CD4-positive, alpha-beta T cell treated with Interleukin-21 for 1 hour (primary cell): ENCODE measurements at regions not wholly inside any gene's neighbourhood (a gene's known extent, or its start where the extent isn't known, plus 50 kb on each side); places are given as distances from the start of the nearest gene placed in this dataset.

Experiments
- DNase-seq: peaks from one replicate; pipeline ENCODE4 v3.0.0-alpha.2; 2020

DNA sequence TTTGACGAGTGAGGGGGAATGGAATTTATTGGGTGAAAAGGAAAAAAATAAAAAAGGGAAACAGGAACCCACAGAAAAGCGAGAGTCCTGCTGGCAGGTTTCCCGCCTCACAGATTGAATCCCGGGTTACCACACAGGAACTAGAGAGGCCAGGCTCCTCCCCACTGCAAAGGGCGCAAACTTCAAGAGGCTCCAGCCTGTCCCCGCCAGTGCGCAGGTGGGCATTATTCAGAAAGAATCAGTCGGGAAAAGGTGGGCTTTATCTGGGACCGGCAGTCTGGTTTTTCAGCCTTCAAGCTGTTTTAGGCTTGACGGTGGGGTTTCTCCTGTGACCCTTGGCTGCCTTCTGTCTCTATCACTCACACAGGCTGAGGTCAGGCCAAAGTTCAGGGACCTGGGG is 1496.8 kb downstream of the RPA4 start:
- no peak for DNase-seq

DNA sequence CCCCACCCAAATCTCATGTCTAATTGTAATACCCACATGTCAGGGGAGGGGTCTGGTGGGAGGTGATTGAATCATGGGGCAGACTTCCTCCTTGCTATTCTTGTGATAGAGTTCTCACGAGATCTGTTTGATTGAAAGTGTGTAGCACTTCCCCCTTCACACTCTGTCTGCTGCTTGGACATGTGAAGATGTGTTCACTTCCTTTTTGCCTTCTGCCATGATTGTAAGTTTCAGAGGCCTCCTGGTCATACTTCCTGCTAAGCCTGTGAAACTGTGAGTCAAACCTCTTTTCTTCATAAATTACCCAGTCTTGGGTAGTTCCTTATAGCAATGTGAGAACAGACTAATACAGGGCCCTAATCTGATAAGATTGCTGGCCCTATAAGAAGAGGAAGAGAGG is 1514.8 kb downstream of the RPA4 start:
- no peak for DNase-seq

DNA sequence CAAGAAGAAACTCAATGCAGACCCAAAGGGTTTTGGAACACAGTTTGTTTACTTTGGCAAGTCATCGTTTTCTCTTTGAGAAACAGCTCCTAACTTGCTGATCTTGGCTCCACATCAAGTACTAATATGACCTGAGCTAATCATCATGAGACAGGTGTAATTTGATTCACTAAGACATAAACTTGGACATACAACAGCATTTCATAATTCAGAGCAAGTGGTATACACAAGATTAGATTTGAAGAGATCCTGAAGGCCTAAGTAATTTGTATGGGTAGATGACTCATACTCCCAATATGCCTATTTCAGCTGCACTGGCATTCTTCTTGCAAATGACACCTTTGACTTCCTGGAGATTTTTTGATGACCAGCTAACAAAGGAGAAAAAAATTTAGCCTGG is 1521.7 kb downstream of the RPA4 start:
- DNase-seq = no peak

DNA sequence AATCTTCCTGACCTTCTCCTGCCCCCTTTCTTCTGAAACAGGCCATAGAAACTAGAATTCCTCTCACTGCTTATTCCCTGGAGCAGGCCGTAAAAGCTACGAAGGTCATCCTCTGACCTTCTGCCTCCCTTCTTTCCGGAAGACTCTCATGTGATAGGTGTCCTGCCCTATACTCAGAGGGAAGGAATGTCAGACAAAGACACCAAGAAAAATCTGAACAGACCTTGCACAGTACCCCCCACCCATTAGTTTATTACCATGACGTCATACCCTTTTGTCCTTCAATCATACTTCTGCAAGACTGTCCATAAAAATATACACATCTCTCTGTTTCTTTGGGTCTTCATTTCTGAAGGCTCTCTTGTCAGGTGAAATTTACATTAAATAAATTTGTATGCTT is 1523.9 kb downstream of the RPA4 start:
- no peak for DNase-seq

DNA sequence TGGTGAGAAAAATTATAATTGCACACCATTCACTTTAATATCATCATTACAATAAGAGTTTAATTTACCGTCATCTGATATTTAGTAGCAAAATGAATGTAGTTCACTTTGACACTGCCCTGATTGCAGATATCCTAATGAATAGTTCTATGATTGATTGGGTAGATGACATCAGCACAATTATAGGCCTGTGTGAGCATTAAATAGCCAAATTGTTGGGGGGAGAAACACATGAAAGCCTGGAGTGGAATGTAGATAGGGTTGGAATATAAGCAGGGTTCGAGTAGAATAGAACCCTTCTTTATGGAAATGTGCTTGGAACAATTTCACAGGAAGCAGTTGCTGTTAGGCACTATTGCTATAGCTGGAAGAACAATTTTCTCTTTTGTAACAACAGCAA is 1526.2 kb downstream of the RPA4 start:
- no peak for DNase-seq

DNA sequence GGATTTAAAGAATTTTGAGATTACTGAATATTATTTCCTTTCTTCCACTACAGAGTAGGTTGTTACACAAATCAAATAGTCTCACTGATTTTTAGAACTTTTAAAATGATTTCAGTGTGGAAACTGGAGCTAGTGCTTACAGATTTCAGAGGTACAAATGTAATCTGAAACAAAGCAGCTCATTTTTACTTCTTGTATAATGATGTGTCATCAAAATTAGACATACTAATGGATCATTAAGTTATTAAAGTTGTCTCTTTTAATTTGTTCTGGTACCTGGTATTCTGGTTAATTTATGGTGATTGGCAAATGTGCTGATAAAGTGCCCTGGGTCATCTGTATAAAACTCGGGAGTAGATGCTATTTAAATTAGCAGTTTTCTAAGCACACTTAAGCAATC is 1528.3 kb downstream of the RPA4 start:
- DNase-seq = no peak

DNA sequence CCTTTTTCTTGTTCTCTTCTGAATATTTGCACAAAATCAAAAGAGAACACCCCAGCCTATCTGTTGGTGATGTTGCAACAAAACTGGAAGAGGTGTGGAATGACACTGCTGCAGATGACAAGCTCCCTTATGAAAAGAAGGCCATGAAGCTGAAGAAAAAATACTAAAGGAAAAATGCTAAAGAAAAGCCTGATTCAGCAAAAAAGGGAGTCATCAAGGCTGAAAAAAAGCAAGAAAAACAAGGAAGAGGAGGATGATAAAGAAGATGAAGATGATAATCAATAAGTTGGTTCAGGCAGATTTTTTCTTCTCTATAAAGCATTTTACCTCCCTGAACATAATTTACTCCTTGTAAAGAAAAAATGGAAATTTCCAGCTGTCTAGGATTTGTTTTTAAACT is 1538.8 kb downstream of the RPA4 start:
- no peak for DNase-seq

DNA sequence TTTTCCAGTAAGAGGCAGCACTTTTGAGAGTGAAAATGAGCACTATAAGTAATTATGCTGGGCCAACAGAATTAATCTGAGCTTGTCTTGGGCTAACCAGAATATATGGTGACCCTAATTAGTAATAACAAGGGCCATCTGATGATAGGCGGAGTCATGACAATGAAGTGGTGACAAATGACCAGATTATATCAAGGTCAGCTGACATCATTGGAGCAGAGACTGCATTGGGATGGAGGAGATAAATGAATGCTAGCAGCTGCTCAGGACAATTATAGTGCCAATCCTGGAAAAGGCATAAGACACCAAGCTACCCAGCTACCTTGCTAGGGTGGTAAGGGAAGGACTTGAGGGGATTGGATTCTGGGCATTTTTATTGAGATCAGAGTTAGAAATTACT is 1548.7 kb downstream of the RPA4 start:
- no peak for DNase-seq

DNA sequence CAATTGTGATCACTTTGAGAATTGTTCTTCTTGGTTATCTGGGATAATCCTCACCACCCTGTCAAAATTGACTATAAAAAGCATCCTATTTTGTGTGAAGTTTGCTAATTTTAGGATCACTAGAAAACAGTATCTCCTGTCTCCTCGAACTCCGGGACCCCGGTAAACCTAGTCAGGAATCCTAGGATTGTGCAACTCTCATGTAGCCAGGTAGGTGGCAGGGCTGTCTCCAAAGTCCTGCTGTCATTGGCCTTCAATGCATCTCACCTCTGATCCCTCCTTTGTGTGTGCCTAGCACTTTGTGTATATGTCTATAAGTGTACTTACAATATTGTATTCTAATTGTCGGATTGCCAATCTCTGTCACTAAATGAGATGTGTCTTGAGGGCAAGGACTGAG is 1564.8 kb downstream of the RPA4 start:
- no peak for DNase-seq

DNA sequence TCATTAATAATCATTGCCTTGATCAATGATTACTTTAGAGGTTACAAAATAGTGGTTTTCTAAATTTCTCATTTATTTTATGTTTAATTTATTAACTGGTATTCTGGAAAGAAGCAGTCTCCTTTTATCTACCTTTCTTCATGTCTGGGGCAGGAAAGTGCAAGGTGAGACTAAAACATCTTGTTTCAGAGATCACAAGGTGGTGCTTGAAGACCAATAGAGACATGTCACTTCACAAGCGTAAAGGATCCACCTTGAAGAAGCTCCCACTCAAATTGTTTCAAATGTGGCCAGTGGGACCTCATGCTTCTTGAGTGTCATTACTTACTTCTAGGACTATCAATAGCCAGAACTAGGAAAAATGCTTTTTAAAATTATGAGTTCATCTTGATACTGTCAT is 1568.7 kb downstream of the RPA4 start:
- no peak for DNase-seq

DNA sequence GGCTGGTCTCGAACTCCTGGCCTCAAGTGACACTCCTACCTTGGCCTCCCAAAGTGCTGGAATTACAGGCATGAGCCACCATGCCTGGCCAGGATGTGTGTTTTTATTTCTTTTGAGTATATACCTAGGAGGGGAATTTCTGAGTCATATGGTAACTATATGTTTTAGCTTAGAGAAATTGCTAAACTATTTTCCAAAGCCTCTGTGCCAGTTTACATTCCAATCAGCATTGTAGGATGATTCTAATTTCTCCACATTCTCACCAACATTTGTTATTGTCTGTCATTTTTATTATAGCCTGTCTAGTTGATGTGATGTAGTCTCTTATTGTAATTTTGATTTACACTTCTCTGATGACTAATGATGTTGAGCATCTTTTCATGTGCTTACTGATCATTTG is 1576.0 kb downstream of the RPA4 start:
- DNase-seq = no peak

DNA sequence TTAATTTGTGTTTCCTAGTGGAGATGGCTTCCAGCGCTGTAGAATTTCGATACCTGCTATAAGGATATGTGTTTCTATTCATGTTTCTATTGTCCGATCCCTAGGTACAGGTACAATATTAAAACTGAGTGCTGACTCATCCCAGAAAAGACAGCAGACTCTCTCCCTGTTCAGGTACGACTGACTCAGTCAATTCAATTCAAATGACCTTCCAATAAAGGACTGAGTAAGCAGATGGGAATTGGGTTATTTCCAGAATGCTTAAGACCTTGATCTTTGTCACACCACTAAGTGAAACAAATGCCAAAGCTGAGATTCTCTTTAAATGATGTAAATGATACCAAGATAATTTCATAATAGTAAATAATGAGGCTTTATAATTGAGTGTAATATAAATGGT is 1596.9 kb downstream of the RPA4 start:
- no peak for DNase-seq

DNA sequence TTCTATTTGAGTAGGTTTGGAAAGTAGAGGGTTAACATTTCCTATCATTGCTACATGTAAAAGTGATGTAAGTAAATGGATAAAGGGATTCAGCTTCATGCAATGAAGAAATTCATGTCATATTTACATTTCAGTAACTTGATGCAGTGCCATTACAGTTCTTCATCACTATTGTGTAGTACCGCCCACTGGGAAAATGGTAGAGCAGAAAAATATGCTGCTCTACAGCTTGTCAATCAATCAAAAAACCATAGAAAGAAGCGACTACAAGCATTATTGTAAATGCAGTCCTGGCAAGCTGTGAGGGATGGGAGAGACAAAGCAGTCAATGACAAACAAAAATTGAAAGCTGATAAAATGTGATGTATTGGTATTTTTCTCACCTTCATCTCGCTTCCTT is 1597.9 kb downstream of the RPA4 start:
- DNase-seq = no peak

DNA sequence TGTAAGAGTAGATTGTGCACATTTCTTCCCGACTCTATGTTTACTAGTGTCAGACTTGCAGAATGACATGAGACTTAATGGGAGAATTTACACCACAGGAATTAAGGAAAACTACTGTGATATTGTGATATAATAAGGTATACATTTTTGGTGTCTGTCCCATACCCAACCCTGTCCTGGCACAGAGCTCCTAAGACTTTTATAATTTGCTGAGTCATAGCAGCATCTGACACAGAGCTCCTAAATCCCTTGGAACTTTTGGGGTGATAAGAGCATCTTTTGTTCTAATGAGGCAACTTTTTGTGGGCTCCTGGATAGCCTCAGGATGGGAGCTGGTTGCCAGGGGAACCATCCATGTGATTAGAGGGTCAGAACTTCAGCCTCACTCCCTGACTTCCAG is 1607.0 kb downstream of the RPA4 start:
- no peak for DNase-seq

DNA sequence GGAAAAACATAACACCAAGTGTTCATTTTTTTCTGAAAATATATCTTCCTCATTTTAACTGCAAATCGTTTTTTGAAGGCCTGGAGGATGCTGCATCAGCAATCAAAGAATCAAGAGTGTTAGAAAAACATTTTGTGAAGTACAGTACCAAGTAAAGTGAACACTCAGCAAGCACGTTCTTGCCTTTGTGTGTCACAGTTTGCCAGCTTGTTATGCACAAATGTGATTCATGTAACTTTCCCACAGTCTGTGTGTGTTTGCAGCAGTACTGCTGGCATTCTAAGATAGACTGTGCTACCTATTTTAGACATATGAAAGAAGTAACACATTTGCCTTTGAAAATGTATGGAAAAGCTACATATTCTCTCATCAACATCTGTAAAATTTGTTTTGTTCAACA is 1617.7 kb downstream of the RPA4 start:
- no peak for DNase-seq

DNA sequence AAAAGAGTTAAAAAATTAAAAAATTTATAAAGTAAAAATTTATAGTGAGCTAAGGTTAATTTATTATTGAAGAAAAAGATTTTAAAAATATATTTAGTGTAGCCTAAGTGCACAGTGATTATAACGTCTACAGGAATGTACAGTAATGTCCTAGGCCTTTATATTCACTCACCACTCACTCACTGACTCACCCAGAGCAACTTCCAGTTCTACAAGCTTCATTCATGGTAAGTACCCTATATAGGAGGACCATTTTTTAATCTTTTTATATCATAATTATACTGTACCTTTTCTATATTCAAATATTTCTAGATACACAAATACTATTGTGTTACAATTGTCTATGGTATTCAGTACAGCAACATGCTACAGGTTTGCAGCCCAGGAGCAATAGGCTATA is 1623.2 kb downstream of the RPA4 start:
- DNase-seq = no peak

DNA sequence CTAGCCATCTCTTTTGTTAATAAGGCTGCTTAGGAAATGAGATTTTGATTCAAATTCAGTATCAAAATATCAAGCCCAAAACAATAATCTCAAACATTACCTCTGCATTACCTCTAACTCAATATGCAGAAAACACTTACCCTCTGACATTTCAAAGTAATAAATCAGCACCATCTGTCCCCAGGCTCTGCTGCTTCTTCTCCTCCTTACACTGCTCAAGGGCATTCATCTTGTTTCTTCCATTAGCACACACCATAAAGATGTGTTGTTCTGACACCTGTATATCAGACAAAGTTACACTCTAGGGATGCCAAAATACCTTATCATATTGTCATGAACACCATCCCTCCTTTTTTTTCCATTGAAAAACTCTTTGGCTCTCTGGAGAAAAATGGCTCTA is 1630.3 kb downstream of the RPA4 start:
- no peak for DNase-seq

DNA sequence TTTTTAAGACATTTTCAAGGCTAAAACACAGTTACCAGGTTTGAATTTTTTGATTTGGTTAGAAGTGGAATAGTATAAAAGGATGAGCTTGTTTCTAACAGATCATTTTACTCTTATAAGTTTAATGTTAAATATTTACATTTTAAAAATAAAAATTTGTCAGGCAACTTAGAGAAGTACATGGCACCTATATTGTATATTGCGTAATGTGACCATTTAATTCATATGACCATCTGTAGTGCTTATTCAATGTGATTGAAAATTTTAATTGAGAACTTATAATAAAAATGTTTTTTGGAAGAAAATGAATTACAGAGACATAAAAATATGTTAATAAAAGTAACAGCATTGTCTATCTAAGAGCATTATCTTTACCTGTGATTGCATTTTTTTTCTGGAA is 1632.4 kb downstream of the RPA4 start:
- DNase-seq = no peak

DNA sequence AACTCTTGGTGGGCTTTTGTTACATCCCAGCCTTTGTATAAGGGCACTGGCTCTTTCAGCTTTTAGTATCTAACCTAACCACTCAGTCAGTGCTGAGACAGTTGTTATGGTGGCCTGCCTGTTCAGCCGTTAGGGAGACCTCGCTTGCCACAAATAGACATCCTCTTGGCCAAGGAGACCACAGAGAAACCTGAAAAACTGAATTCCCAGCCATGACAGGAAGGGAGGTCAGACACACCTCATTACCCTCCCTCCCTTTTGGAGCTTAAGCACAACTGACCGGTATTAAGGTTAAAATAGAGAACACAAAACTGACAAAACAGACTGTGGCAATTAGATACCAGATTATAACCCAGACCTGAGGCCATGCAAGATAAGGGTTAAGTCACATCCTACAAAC is 1639.3 kb downstream of the RPA4 start:
- no peak for DNase-seq

DNA sequence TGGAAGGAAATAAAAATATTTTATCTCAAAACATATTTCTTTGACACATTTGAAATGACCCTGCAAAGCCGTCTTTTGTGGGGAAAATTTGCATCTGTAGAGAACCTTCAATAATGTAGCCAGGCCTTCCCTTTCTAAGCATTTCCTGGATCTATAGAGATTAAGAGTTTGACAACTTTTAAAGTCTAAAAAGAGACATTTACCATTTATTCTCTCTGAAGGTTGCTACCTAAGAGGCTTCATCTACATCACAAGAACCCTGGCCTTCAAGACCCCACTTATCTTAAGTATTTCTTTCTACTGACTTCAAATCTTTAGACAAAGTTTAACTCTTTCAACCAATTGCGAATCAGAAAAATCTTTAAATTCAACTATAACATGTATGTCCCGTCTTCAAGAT is 1639.8 kb downstream of the RPA4 start:
- no peak for DNase-seq

DNA sequence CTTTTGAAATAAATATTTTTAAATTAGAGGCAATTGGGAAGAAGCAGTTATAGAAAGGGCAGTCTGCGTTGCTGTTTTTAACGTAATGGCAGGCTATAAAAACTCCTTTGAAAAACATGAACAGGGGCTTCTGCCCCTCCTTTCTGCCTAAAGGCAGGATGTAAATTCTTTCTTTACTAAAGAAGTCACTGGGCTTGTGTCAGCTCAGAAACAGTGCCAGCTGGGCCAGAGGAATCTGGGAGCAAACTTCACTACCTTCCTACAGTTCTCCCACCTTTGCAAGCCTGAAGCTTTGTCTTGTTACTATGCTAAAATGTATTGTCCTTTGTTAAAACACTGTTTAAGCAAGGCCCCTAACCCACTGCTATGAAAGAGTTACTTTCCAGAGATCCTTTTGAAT is 1664.8 kb downstream of the RPA4 start:
- DNase-seq = no peak

DNA sequence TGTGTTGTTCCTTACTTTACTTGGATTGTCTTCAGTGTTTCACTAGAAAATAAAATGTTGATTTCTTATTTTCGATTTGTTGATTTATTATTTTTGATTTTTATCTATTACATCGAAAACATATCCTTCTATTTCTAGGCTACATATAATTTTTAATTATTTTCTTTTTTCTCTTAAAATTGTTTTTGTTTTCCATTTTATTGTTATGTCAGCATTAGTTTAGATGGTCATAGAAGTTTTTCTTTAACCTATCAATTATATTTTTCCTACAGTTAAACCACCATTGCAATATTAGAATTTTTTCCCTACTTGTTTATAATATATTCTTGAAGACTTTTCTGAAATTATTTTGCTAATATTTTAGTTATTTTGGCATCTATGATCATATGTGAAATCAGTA is 1685.1 kb downstream of the RPA4 start:
- DNase-seq = no peak

DNA sequence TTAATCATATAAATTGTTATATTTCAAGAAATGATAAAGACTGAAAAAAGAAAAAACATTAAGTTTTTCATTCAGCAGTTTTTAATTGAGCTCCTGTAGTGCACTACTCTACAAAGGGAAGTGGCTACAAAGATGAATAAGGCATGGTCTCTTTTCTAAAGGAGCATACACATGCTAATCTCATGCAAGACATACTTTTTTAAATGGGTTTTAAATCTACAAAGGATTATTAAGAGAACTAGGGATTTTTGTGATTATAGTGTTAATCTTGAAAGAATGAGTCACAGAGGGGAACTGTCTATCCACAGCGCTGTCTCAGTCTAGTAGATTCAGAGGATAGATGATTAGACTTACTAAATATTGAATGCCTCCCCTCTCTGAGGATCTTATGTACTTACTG is 1722.2 kb downstream of the RPA4 start:
- DNase-seq = no peak

DNA sequence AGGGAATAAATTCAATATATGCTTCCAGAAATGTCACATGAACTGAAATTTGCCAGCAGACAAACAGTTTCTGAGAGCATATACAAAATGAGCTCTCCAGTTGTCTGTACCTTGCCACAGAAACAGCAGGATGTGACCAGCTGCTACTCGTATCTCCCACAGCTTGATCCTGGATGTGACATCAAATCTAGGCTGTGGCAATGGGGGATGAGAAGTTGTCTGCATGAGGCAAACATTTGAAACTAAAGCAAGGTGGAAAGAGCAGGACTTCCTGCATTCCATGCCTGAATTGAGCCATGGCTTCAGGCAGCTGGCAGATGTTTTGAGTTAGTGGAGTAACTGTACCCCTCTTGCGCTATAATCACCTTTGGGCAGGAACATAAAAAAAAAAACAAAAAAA is 1724.0 kb downstream of the RPA4 start:
- DNase-seq = no peak

DNA sequence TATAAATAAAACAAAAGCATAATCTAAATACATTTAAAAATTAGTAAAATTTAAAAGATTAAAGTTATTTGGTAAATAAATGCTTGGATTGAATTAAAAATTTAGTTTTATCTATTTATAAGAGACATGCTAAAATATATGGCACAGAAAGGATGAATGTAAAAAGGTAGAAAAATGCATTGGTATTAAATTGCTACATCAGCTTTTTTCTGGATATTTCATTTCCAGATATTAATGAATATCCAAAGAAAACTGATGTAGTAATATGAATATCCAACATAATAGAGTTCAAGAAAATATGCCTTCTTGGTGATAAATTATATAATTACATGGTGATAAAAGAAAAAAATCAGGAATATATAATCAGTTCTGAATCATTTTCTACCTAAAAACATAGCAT is 1743.9 kb downstream of the RPA4 start:
- no peak for DNase-seq

DNA sequence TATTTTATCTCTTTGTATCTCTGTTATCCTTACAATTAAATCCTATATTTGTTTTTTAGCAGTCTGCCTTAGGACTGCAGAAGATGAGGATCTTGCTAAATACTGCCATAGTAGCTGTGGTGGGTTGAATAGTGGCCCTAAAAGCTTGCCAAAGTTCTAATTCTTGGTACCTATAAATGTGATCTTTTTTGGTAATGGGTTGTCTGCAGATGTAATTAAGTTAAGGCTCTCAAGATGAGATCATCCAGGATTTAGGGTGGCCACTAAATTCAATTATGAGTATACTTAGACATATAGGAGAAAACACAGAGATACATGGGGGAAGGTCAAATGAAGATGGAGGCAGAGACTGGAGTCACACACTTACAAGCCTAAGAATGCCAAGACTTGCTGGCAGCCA is 1753.7 kb downstream of the RPA4 start:
- DNase-seq = no peak

DNA sequence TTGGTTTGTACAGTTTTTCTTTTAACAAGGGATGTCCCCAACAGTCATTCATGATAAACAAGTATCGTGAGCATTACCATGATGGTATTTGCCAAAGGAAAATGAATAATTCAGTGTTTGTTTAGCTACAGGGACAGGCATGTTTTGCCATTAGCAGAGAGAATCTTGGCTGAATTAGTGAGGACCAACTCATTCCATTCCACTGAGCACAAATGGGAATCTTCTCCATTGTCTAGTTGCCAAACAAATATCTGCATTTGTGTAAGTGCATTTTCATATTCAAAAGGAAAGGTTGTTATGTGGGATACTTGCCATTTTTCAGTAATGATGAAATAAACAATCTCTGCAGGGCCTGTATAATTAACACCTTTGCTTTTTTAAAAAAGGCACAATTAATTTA is 1762.6 kb downstream of the RPA4 start:
- no peak for DNase-seq
